NT2/D1 (cell line): ENCODE measurements at regions not wholly inside any gene's neighbourhood (a gene's known extent, or its start where the extent isn't known, plus 50 kb on each side); places are given as distances from the start of the nearest gene placed in this dataset.

Experiments
- YY1 ChIP-seq: IDR thresholded peaks from 2 replicates; pipeline ENCODE4 v1.6.1; 2011; ENCODE audit not compliant: insufficient read length, insufficient read depth
- ZNF274 ChIP-seq: IDR thresholded peaks from 2 replicates; pipeline ENCODE4 v1.6.1; 2011; ENCODE audit warnings: mild to moderate bottlenecking, low read depth, low read length

- no peak for TF ChIP-seq ZNF274
- TF ChIP-seq YY1, result no peak
These were observed 244.9 kb downstream of the ETAA1 start for GRCh38 chr2:67642046-67642382.
